Peyer's patch (tissue), 4 donors: ENCODE measurements at regions not wholly inside any gene's neighbourhood (a gene's known extent, or its start where the extent isn't known, plus 50 kb on each side); places are given as distances from the start of the nearest gene placed in this dataset.

Source experiments
- POLR2A ChIP-seq, 2 donors: fragments of 450-650 bp; IDR thresholded peaks; one replicate each; pipeline ENCODE4 v1.5.1; 2017; ENCODE audit warnings: antibody characterized with exemption in 2 of 2, mild to moderate bottlenecking in 2 of 2, moderate library complexity in 2 of 2
- TF ChIP-seq, protein P1 (sequence below), 6 experiments: fragments of 450-650 bp in 4 of 6; fragments of 200-600 bp in 2 of 6; sonication (generic) in 1 of 6; IDR thresholded peaks; one replicate each; pipeline ENCODE4 v1.5.1; 2017 to 2019; ENCODE audit warnings: antibody characterized with exemption in 6 of 6, mild to moderate bottlenecking in 3 of 6, moderate library complexity in 1 of 6

DNA sequence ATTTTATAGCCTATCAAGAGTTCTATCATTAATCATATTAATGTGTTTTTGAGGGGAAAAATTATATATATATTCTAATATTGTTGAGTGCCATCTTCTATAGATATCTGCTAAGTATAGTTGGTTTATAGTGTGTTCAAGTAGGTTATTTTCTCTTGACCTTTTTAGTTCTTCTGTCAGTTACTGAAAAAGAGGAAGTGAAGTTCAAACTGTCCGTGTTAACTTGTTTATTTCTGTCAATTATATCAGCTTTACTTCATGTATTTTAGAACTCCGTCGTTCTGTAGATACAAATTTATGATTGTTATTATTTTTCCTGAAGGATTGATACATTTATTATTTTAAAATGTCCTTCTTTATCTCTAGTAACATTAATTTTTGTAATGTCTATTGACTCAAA, 1209.1 kb downstream of the CDH12 start:
- TF ChIP-seq, protein P1, sequence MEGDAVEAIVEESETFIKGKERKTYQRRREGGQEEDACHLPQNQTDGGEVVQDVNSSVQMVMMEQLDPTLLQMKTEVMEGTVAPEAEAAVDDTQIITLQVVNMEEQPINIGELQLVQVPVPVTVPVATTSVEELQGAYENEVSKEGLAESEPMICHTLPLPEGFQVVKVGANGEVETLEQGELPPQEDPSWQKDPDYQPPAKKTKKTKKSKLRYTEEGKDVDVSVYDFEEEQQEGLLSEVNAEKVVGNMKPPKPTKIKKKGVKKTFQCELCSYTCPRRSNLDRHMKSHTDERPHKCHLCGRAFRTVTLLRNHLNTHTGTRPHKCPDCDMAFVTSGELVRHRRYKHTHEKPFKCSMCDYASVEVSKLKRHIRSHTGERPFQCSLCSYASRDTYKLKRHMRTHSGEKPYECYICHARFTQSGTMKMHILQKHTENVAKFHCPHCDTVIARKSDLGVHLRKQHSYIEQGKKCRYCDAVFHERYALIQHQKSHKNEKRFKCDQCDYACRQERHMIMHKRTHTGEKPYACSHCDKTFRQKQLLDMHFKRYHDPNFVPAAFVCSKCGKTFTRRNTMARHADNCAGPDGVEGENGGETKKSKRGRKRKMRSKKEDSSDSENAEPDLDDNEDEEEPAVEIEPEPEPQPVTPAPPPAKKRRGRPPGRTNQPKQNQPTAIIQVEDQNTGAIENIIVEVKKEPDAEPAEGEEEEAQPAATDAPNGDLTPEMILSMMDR (IDR thresholded peaks at IDR 0.05), result no peak
- TF ChIP-seq POLR2A (IDR thresholded peaks at IDR 0.05), result no peak
